ENCODE measurements at regions not wholly inside any gene's neighbourhood (a gene's known extent, or its start where the extent isn't known, plus 50 kb on each side); places are given as distances from the start of the nearest gene placed in this dataset.

GRCh38 chr3:181333394-181333793, 343.9 kb upstream of the DNAJC19 start (continued):
- TF ChIP-seq ETS1 (IDR thresholded peaks at IDR 0.05): no peak
- no peak for TF ChIP-seq CREB1 (CRISPR knock-in tag; IDR thresholded peaks at IDR 0.05; ENCODE audit: low read depth)
- TF ChIP-seq CTCF (conservative IDR thresholded peaks at IDR 0.05; ENCODE audit: low read depth in 2 of 2): no peak
- TF ChIP-seq NANOG (IDR thresholded peaks at IDR 0.05; ENCODE audit: borderline replicate concordance): no peak
- TF ChIP-seq REST (IDR thresholded peaks at IDR 0.05; ENCODE audit: unreplicated experiment): no peak

- Histone ChIP-seq H3K4me2 (no peak overlapping the region), H3K36me3 (ENCODE audit: insufficient read depth) (no peaks in the 10 kb centered on the region), H2AFZ (no peak overlapping the region), H3K4me3 (no peak overlapping the region), H3K79me2 (replicated peaks; ENCODE audit: insufficient read depth) (no peaks in the 10 kb centered on the region), H3K27me3 (ENCODE audit: insufficient read depth) (no peaks in the 10 kb centered on the region), H4K20me1 (replicated peaks; ENCODE audit: insufficient read depth) (no peaks in the 10 kb centered on the region), H3K4me1 (ENCODE audit: insufficient read depth) (no peaks in the 10 kb centered on the region), H3F3A (replicated peaks; ENCODE audit: low read depth) (no peaks in the 10 kb centered on the region), H3K9me2 (ENCODE audit: insufficient read depth) (no peaks in the 10 kb centered on the region), H3K27ac (ENCODE audit: low read depth) (no peak overlapping the region)
- DNase-seq (ENCODE audit: low spot score) (no peak), ATAC-seq (no peak)
- Mint-ChIP-seq H3K27me3 (ENCODE audit: insufficient read depth, low read depth, poor library complexity) (peaks cover 3% of the 10 kb centered on the region), H3K4me3 (no peak overlapping the region), H3K4me1 (peaks cover 4% of the 10 kb centered on the region), H3K27ac (no peak overlapping the region), H3K36me3 (ENCODE audit: low read depth) (no peaks in the 10 kb centered on the region), H3K9me3 (no peaks in the 10 kb centered on the region)
- TF ChIP-seq ZNF331 (CRISPR knock-in tag; IDR thresholded peaks at IDR 0.05; ENCODE audit: low read depth) (no peak), ETS1 (IDR thresholded peaks at IDR 0.05) (no peak), CREB1 (CRISPR knock-in tag; IDR thresholded peaks at IDR 0.05; ENCODE audit: low read depth) (no peak), EZH2 (IDR thresholded peaks at IDR 0.05; ENCODE audit: low read depth, unreplicated experiment) (no peak), CTCF (conservative IDR thresholded peaks at IDR 0.05; ENCODE audit: low read depth in 2 of 2) (no peak)
Measured at GRCh38 chr3:181330821-181331563, 341.5 kb upstream of the DNAJC19 start.

Measured in GM23338 (cell line).